Brain microvascular endothelial cell (primary cell): ENCODE measurements at regions not wholly inside any gene's neighbourhood (a gene's known extent, or its start where the extent isn't known, plus 50 kb on each side); places are given as distances from the start of the nearest gene placed in this dataset.

Experiments used
- DNase-seq: peaks from one replicate; pipeline ENCODE4 v3.0.0-alpha.2; 2020
- H3K27ac ChIP-seq: fragments of 250-450 bp; sonication (Bioruptor Pico); 2 replicates; pipeline ENCODE4 v1.5.1; 2020; ENCODE audit warnings: mild to moderate bottlenecking, moderate library complexity
- H3K27me3 ChIP-seq: fragments of 250-450 bp; sonication (Bioruptor Pico); replicated peaks from 2 replicates; pipeline ENCODE4 v1.5.1; 2020; ENCODE audit warnings: mild to moderate bottlenecking
- H3K36me3 ChIP-seq: fragments of 250-450 bp; sonication (Bioruptor Pico); replicated peaks from 2 replicates; pipeline ENCODE4 v1.5.1; 2020; ENCODE audit warnings: mild to moderate bottlenecking
- H3K4me3 ChIP-seq: 2 replicates; pipeline ENCODE4 v1.5.1; 2011; ENCODE audit warnings: low read depth, mild to moderate bottlenecking, control low read depth, low read length, moderate library complexity
- in situ Hi-C: cut with HindIII; loops from 2 replicates; pipeline ENCODE4 v1.10.0; 2017; ENCODE audit warnings: low sequenced_read_pairs, low pct_ligation_motif_present
- TF ChIP-seq, protein P1 (sequence below): IDR thresholded peaks from 2 replicates; pipeline ENCODE4 v1.5.1; 2011; ENCODE audit warnings: low read depth, mild to moderate bottlenecking, moderate library complexity, low read length, control low read depth, inconsistent platforms; ENCODE audit errors: missing control alignments

GRCh38 chr12:91493308-91493707 lies 310.7 kb upstream of the DCN start:
- no peak for DNase-seq
- TF ChIP-seq, protein P1, sequence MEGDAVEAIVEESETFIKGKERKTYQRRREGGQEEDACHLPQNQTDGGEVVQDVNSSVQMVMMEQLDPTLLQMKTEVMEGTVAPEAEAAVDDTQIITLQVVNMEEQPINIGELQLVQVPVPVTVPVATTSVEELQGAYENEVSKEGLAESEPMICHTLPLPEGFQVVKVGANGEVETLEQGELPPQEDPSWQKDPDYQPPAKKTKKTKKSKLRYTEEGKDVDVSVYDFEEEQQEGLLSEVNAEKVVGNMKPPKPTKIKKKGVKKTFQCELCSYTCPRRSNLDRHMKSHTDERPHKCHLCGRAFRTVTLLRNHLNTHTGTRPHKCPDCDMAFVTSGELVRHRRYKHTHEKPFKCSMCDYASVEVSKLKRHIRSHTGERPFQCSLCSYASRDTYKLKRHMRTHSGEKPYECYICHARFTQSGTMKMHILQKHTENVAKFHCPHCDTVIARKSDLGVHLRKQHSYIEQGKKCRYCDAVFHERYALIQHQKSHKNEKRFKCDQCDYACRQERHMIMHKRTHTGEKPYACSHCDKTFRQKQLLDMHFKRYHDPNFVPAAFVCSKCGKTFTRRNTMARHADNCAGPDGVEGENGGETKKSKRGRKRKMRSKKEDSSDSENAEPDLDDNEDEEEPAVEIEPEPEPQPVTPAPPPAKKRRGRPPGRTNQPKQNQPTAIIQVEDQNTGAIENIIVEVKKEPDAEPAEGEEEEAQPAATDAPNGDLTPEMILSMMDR: no peak
- Histone ChIP-seq H3K27me3 (no peaks in the 10 kb centered on the region), H3K27ac (no peak overlapping the region), H3K4me3 (no peak overlapping the region), H3K36me3 (no peaks in the 10 kb centered on the region)
- in situ Hi-C loops: no loop called here

DNA sequence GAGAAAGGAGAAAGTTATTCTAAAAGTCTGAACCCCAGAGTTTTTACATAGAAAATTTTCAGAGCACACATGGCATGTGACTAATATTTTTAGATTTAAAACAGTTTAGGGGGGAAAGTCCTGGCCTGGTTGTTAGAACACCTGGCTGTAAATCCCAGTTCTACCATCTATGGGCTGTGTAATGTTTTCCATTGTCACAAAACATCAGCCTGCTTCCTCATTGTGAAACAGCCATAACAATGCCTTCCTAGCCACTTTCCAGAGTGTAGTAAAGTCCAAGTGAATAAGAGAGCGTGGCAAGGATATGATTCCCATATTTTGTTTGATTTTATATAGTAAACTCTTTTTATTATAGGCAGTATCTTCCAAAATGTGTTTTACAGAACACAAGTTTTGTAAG lies 310.0 kb upstream of the DCN start:
- TF ChIP-seq, protein P1: no peak
- no peaks in the 10 kb centered on the region for H3K36me3 ChIP-seq
- DNase-seq: no peak
- no peak overlapping the region for H3K4me3 ChIP-seq
- H3K27ac ChIP-seq: no peak overlapping the region
- no peaks in the 10 kb centered on the region for H3K27me3 ChIP-seq
- in situ Hi-C loops: no loop called here

DNA sequence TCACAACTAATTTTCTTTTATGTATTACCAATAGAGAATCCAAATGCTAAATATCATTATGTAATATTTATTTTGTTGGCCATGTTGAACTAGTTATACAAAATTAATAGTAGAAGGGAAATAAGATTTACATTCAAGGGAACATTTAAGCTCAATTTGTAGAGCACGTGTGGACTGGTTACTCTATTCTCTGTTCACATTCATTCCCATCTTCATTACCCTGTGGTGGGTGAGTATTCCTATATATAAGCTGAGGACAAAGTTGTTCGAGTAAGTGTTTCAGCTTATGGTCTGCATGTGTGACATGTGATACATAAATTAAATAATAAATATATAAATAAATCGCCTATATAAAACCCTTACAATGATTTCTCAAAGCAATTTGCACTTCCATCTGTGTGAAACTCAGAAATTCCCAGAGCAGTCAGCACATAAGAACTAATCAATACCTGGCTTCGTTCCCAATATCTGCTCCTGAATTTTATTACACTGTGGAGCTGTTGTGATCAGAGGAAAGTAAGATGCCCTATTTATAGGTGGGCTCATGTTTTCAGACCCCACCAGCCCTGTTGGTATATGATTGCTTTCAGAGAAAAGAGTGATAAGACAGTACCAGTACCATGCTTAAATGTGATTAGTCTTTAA lies 308.2 kb upstream of the DCN start:
- H3K27ac ChIP-seq: no peak overlapping the region
- DNase-seq: no peak
- H3K4me3 ChIP-seq: no peak overlapping the region
- no peaks in the 10 kb centered on the region for H3K36me3 ChIP-seq
- no peaks in the 10 kb centered on the region for H3K27me3 ChIP-seq
- in situ Hi-C loops: no loop called here
- TF ChIP-seq, protein P1: no peak

DNA sequence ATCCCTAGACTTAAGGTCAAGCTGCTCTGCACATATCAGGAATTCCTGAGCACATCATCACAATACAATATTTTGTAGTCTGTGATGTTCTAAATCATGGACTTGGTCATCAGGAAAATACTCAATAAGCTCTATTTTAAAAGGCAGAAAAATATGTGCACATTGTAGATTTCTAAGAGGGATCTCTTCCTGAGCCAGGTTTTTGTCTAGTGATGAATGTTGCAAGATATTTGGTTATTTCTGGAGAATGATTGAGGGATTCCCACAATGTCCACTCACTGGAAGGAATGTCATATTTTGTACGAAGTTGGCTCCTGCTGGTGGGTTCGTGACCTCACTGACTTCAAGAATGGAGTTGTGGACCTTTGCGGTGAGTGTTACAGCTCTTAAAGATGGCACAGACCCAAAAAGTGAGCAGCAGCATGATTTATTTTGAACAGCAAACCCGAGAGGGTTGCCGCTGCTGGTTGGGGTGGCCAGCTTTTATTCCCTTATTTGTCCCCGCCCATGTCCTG lies 300.9 kb upstream of the DCN start:
- H3K27ac ChIP-seq: peak overlapping the region; percentile 16
- H3K36me3 ChIP-seq: no peaks in the 10 kb centered on the region
- H3K27me3 ChIP-seq: no peaks in the 10 kb centered on the region
- no peak overlapping the region for H3K4me3 ChIP-seq
- TF ChIP-seq, protein P1: no peak
- in situ Hi-C loops: no loop called here
- DNase-seq: peak; percentile 83

DNA sequence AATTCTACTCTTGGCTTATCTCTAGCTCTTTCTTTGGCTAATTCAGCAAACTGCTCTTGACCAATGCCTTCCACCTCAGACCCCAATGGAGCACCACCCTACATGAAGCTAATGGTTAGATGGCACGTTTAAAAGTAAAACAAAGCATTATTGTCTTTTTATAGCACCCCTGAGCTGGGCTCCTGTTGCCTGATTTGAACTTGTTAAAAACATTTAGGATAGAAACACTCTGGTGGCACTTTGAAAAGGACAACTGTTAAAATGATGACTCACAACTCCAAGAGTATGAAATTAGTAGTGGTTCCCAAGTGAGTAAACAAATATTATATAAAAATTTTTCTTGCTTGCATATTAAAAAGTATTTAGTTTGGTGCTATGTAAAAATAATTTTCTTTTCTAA lies 299.6 kb upstream of the DCN start:
- Histone ChIP-seq H3K36me3 (no peaks in the 10 kb centered on the region), H3K4me3 (no peak overlapping the region), H3K27me3 (no peaks in the 10 kb centered on the region), H3K27ac (no peak overlapping the region)
- in situ Hi-C loops: no loop called here
- TF ChIP-seq, protein P1: no peak
- DNase-seq: no peak

GRCh38 chr12:91478500-91478899 lies 295.9 kb upstream of the DCN start:
- TF ChIP-seq, protein P1: no peak
- Histone ChIP-seq H3K36me3 (no peaks in the 10 kb centered on the region), H3K4me3 (no peak overlapping the region), H3K27ac (no peak overlapping the region), H3K27me3 (no peaks in the 10 kb centered on the region)
- DNase-seq: no peak
- in situ Hi-C loops: no loop called here
